ENCODE measurements at regions not wholly inside any gene's neighbourhood (a gene's known extent, or its start where the extent isn't known, plus 50 kb on each side); places are given as distances from the start of the nearest gene placed in this dataset.

- Histone ChIP-seq H3K9me3 (no peaks in the 10 kb centered on the region), H3K4me1 (no peaks in the 10 kb centered on the region), H3K4me3 (no peak overlapping the region), H3K27ac (no peak overlapping the region), H3K4me2 (no peak overlapping the region)
- TF ChIP-seq MAFK (IDR thresholded peaks at IDR 0.05; ENCODE audit: partially characterized antibody) (no peak), FOSL2 (IDR thresholded peaks at IDR 0.05) (no peak), FOSL2 (CRISPR knock-in tag; IDR thresholded peaks at IDR 0.05) (no peak), REST (IDR thresholded peaks at IDR 0.05) (no peak), EHMT2 (IDR thresholded peaks at IDR 0.05; ENCODE audit: low read depth) (no peak), RARB (CRISPR knock-in tag; IDR thresholded peaks at IDR 0.05) (no peak), TP53 (CRISPR knock-in tag; IDR thresholded peaks at IDR 0.05) (no peak), PHF8 (IDR thresholded peaks at IDR 0.05; ENCODE audit: borderline replicate concordance, low read depth) (no peak), JUNB (IDR thresholded peaks at IDR 0.05) (no peak), POLR2AphosphoS2 (conservative IDR thresholded peaks at IDR 0.05; ENCODE audit: low read length) (no peak), CBX8 (IDR thresholded peaks at IDR 0.05) (no peak), HOXB5 (CRISPR knock-in tag; IDR thresholded peaks at IDR 0.05) (no peak), ZSCAN20 (CRISPR knock-in tag; IDR thresholded peaks at IDR 0.05) (no peak), ZFP36 (IDR thresholded peaks at IDR 0.05; ENCODE audit: borderline replicate concordance, partially characterized antibody) (no peak), EP300 (IDR thresholded peaks at IDR 0.05) (no peak), JUN (IDR thresholded peaks at IDR 0.05) (no peak)
- TF ChIP-seq, protein P1, sequence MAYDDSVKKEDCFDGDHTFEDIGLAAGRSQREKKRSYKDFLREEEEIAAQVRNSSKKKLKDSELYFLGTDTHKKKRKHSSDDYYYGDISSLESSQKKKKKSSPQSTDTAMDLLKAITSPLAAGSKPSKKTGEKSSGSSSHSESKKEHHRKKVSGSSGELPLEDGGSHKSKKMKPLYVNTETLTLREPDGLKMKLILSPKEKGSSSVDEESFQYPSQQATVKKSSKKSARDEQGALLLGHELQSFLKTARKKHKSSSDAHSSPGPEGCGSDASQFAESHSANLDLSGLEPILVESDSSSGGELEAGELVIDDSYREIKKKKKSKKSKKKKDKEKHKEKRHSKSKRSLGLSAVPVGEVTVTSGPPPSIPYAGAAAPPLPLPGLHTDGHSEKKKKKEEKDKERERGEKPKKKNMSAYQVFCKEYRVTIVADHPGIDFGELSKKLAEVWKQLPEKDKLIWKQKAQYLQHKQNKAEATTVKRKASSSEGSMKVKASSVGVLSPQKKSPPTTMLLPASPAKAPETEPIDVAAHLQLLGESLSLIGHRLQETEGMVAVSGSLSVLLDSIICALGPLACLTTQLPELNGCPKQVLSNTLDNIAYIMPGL (CRISPR knock-in tag; IDR thresholded peaks at IDR 0.05; ENCODE audit: borderline replicate concordance), result no peak
- TF ChIP-seq, protein P2, sequence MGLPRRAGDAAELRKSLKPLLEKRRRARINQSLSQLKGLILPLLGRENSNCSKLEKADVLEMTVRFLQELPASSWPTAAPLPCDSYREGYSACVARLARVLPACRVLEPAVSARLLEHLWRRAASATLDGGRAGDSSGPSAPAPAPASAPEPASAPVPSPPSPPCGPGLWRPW (IDR thresholded peaks at IDR 0.05), result no peak
- TF ChIP-seq, protein P3, sequence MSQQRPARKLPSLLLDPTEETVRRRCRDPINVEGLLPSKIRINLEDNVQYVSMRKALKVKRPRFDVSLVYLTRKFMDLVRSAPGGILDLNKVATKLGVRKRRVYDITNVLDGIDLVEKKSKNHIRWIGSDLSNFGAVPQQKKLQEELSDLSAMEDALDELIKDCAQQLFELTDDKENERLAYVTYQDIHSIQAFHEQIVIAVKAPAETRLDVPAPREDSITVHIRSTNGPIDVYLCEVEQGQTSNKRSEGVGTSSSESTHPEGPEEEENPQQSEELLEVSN (IDR thresholded peaks at IDR 0.05; ENCODE audit: borderline replicate concordance, low read depth), result no peak
- 6% methylated on average over 2 of the region's 2 CpGs for WGBS (ENCODE audit: missing lambda C conversion rate)
- no peak for ATAC-seq
- FAIRE-seq, result no peak
- CTCF ChIA-PET, result no interaction called here
- POLR2A ChIA-PET, result no interaction called here
- DNase-seq (ENCODE audit: low read depth in 1 of 2, low spot score in 1 of 2), result no peak
Observed at GRCh38 chr4:11010624-11011023, 326.1 kb upstream of the CLNK start.

DNA sequence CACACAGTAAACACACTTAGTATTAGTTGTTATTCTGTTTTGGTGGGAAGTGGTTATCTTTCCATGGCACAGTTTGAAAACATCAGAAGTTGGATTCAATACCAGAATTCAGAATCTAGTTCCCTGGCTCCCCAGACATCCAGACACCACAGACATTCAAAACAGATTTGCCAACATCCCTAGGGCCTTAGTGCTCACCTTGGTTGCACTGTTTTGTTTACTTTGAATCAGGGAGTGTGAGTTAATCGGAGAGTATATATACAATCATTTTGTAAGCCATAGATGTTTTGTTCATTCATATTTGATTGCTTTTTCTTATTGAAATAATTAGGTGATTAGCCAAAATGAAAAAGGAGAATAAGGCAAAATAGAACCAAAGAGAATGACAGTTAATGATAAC lies 324.7 kb upstream of the CLNK start:
- ATAC-seq (no peak), FAIRE-seq (no peak), DNase-seq (ENCODE audit: low read depth in 1 of 2, low spot score in 1 of 2) (no peak)
- Histone ChIP-seq H3K9me3 (no peaks in the 10 kb centered on the region), H3K4me2 (no peak overlapping the region), H3K27ac (no peak overlapping the region), H3K4me1 (no peaks in the 10 kb centered on the region), H3K4me3 (no peak overlapping the region)
- CTCF ChIA-PET, result no interaction called here
- WGBS (ENCODE audit: missing lambda C conversion rate), result 6% methylated on average over 1 of the region's 1 CpG
- TF ChIP-seq REST (IDR thresholded peaks at IDR 0.05) (no peak), RARB (CRISPR knock-in tag; IDR thresholded peaks at IDR 0.05) (no peak)
- POLR2A ChIA-PET, result no interaction called here

All from A549 (cell line).